T-cell (primary cell): ENCODE measurements at regions not wholly inside any gene's neighbourhood (a gene's known extent, or its start where the extent isn't known, plus 50 kb on each side); places are given as distances from the start of the nearest gene placed in this dataset.
A peak's percentile ranks its signal among the peaks of the same experiment; 100 is the strongest.

Source experiments
- ATAC-seq, 4 experiments: fragments of 200-7000 bp in 3 of 4; fragments of 150-1000 bp in 1 of 4; cut with Tn5 transposase; replicated peaks in 1 of 4; 1 replicate in 3 of 4; 2 replicates in 1 of 4; pipeline ENCODE4 v1.10.0; 2021; ENCODE audit warnings: moderate library complexity in 3 of 4, mild to moderate bottlenecking in 2 of 4, moderate number of reproducible peaks in 1 of 4
- CTCF ChIA-PET, 2 donors: fragments of 300-600 bp; sonication (Branson Sonifier 250); formaldehyde crosslinking; loops; one replicate each; lab custom pipeline; 2022; ENCODE audit warnings: antibody characterized with exemption in 2 of 2; lab: Charles Lee
- POLR2A ChIA-PET, 2 donors: fragments of 300-600 bp; sonication (Branson Sonifier 250); formaldehyde crosslinking; loops; one replicate each; lab custom pipeline; 2022; ENCODE audit warnings: antibody characterized with exemption in 2 of 2; lab: Charles Lee
- DNase-seq, 35 experiments: peaks; one replicate each; pipeline versions ENCODE4 v3.0.0 to v3.0.0-alpha.2; 2013 to 2023
- H3K27ac ChIP-seq: one replicate; pipeline ENCODE4 v1.5.1; 2013; ENCODE audit warnings: low read length
- H3K27me3 ChIP-seq, 2 experiments: replicated peaks in 1 of 2; 1 replicate in 1 of 2; 2 replicates in 1 of 2; pipeline versions ENCODE4 v1.6.1 to v1.7.0; 2013; ENCODE audit warnings: low read length in 1 of 2, mixed read lengths in 1 of 2; ENCODE audit not compliant: control insufficient read depth in 2 of 2, insufficient read depth in 2 of 2; ENCODE audit errors: extremely low read depth in 1 of 2
- H3K36me3 ChIP-seq, 2 donors: 1 replicate in 1 of 2; 2 replicates in 1 of 2; pipeline versions ENCODE4 v1.6.1 to v1.7.0; 2013; ENCODE audit warnings: low read length in 1 of 2; ENCODE audit not compliant: control insufficient read depth in 2 of 2, insufficient read depth in 1 of 2; ENCODE audit errors: extremely low read depth in 1 of 2
- H3K4me1 ChIP-seq, 2 experiments: 1 replicate in 1 of 2; 2 replicates in 1 of 2; pipeline versions ENCODE4 v1.6.1 to v1.7.0; 2013; ENCODE audit warnings: low read length in 2 of 2, mixed read lengths in 1 of 2; ENCODE audit not compliant: insufficient read depth in 2 of 2, control insufficient read depth in 1 of 2; ENCODE audit errors: extremely low read depth in 1 of 2
- H3K4me3 ChIP-seq, 2 donors: 1 replicate in 1 of 2; 2 replicates in 1 of 2; pipeline versions ENCODE4 v1.5.1 to v1.7.0; 2013; ENCODE audit warnings: mild to moderate bottlenecking in 2 of 2, low read length in 1 of 2, moderate library complexity in 1 of 2; ENCODE audit not compliant: control insufficient read depth in 1 of 2; ENCODE audit errors: extremely low read depth in 1 of 2
- H3K9me3 ChIP-seq: 2 replicates; pipeline ENCODE4 v1.7.0; 2013
- H3K27ac Mint-ChIP-seq, 2 donors: one replicate each; pipeline ENCODE4 v1.8.0; 2020 to 2021; ENCODE audit warnings: mild to moderate bottlenecking in 2 of 2, mixed read lengths in 2 of 2
- H3K27me3 Mint-ChIP-seq, 2 donors: one replicate each; pipeline ENCODE4 v1.8.0; 2021 to 2022; ENCODE audit warnings: mixed read lengths in 2 of 2
- H3K36me3 Mint-ChIP-seq: one replicate; pipeline ENCODE4 v1.8.0; 2021; ENCODE audit warnings: mixed read lengths
- H3K4me1 Mint-ChIP-seq, 3 donors: one replicate each; pipeline ENCODE4 v1.8.0; 2020 to 2022; ENCODE audit warnings: mixed read lengths in 3 of 3, mild to moderate bottlenecking in 1 of 3
- H3K4me3 Mint-ChIP-seq, 3 donors: one replicate each; pipeline ENCODE4 v1.8.0; 2020 to 2022; ENCODE audit warnings: mild to moderate bottlenecking in 3 of 3, mixed read lengths in 3 of 3, moderate library complexity in 3 of 3
- H3K9me3 Mint-ChIP-seq, 3 donors: one replicate each; pipeline ENCODE4 v1.8.0; 2020 to 2022; ENCODE audit warnings: mixed read lengths in 3 of 3
- WGBS: methylation state at CpG from one replicate; pipeline ENCODE4 v1.1.5; 2013; ENCODE audit warnings: missing lambda C conversion rate; ENCODE audit not compliant: insufficient coverage; 5-methylcytosine and 5-hydroxymethylcytosine counted together

DNA sequence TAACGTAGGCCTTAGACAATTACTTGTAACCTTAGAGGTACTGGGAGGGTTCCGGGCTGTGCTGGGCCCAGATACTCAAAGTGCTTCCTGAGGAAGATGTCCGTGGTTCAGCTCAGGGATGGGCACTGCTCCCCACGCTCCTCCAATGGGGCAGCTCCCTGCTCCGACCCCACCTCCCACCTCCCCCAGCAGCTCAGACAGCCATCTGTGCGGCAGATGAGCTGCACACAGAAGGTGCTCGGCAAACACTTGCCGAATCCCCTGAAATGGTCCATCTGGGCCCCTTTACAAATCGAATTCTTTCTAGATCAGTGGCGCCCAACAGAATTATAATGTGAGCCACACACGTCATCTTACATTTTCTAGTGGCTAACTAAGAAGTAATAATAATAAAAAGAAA lies 242.4 kb upstream of the RAB4A start:
- H3K4me1 Mint-ChIP-seq = peaks cover 24 to 35% (median 31%) of the 10 kb centered on the region in 3 donors
- Histone ChIP-seq H3K27me3 (peaks cover 0 to 4% of the 10 kb centered on the region in 2 experiments), H3K4me3 (no peak overlapping the region), H3K9me3 (no peaks in the 10 kb centered on the region), H3K36me3 (no peaks in the 10 kb centered on the region), H3K27ac (peak overlapping the region; percentile 47), H3K4me1 (peaks cover 9 to 49% of the 10 kb centered on the region in 2 experiments)
- 96% methylated on average over 7 of the region's 11 CpGs for WGBS
- H3K27ac Mint-ChIP-seq = no peak overlapping the region
- no peaks in the 10 kb centered on the region for H3K9me3 Mint-ChIP-seq
- no peak overlapping the region for H3K4me3 Mint-ChIP-seq
- ChIA-PET POLR2A (no interaction called here), CTCF (no interaction called here)
- H3K27me3 Mint-ChIP-seq = no peaks in the 10 kb centered on the region
- ATAC-seq = no peak
- H3K36me3 Mint-ChIP-seq = no peaks in the 10 kb centered on the region
- no peak for DNase-seq

DNA sequence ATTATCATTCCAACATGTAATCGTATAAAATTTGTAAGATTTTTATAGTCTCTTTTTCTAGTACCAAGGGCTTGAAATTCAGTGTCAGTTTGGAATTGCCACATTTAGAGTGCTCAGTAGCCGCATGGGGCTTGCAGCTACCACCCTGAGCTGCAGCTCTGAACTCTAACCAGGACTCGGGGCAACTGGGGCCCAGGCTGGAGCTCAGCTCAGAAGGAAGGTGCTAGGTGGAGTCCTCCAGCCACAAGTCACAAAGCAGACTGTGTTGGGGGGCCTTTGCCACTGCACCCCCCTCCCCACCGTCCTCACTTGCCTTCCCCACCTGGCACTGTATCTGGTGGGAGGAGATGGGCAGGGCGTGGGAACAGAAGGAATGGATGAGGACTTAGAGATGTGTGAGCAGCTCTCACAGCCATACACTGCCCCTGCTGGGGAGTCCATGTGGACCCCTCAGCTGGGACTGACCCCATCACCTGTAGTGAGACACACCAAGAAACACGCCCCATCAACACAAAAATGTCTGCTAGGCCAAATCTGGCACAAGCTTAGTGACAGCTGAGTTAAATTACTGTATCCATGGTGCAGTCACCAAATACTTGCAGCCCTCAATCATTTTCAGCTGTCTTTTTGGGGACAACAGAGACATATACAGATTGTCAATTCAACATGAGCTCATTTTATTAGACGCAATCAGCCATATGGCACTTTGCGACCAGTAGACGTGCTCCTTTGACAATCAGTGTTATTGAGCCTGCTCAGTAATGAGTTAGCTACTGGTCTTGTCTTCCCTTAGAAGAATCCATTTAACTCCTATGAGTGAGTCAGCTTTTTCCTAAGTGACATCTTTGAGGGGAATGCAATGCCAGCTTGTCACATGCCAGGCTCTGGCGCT lies 241.7 kb upstream of the RAB4A start:
- WGBS = 95% methylated on average over 3 of the region's 10 CpGs
- ATAC-seq = no peak
- H3K27ac Mint-ChIP-seq = no peak overlapping the region
- no peaks in the 10 kb centered on the region for H3K36me3 Mint-ChIP-seq
- Histone ChIP-seq H3K9me3 (no peaks in the 10 kb centered on the region), H3K4me1 (peaks cover 9 to 56% of the 10 kb centered on the region in 2 experiments), H3K36me3 (no peaks in the 10 kb centered on the region), H3K27me3 (peaks cover 0 to 4% of the 10 kb centered on the region in 2 experiments), H3K27ac (no peak overlapping the region), H3K4me3 (no peak overlapping the region)
- POLR2A ChIA-PET = interaction anchor here in 1 of 2 donors (0.6 kb wide), 1 partner anchor 42 kb away, joined by 3 read pairs; no protein-coding TSS in a partner anchor
- no peak for DNase-seq
- no peaks in the 10 kb centered on the region for H3K27me3 Mint-ChIP-seq
- H3K9me3 Mint-ChIP-seq = no peaks in the 10 kb centered on the region
- no peak overlapping the region for H3K4me3 Mint-ChIP-seq
- CTCF ChIA-PET = no interaction called here
- peaks cover 27 to 42% (median 38%) of the 10 kb centered on the region in 3 donors for H3K4me1 Mint-ChIP-seq

DNA sequence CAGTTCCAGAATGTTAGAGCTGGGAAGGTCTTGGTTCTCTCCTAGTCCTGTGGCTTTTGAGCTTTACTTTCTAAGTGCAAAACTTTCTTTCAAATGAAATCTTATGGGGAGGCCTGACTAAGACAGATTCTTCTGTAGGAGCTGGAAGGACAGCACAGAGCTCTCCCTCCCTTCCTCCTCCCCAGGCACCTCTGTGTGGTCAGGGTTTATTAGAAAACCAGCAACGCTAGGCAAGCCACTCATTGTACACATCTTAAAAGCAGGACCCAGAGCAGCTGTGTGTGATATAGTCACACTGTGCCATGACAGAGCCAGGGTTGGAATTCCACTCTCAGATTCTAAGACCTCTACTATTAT lies 241.1 kb upstream of the RAB4A start:
- H3K36me3 ChIP-seq = no peaks in the 10 kb centered on the region
- H3K4me1 Mint-ChIP-seq = peaks cover 30 to 48% (median 44%) of the 10 kb centered on the region in 3 donors
- DNase-seq = no peak
- WGBS = no CpG with 5 or more reads among the region's 1 CpG
- no peak overlapping the region for H3K4me3 Mint-ChIP-seq
- no peaks in the 10 kb centered on the region for H3K27me3 Mint-ChIP-seq
- H3K27me3 ChIP-seq = no peaks in the 10 kb centered on the region
- CTCF ChIA-PET = no interaction called here
- no peak for ATAC-seq
- POLR2A ChIA-PET = no interaction called here
- peaks cover 9 to 60% of the 10 kb centered on the region in 2 experiments for H3K4me1 ChIP-seq
- no peak overlapping the region for H3K4me3 ChIP-seq
- no peaks in the 10 kb centered on the region for H3K36me3 Mint-ChIP-seq
- H3K9me3 Mint-ChIP-seq = no peaks in the 10 kb centered on the region
- H3K27ac Mint-ChIP-seq = no peak overlapping the region
- H3K9me3 ChIP-seq = no peaks in the 10 kb centered on the region
- H3K27ac ChIP-seq = no peak overlapping the region

DNA sequence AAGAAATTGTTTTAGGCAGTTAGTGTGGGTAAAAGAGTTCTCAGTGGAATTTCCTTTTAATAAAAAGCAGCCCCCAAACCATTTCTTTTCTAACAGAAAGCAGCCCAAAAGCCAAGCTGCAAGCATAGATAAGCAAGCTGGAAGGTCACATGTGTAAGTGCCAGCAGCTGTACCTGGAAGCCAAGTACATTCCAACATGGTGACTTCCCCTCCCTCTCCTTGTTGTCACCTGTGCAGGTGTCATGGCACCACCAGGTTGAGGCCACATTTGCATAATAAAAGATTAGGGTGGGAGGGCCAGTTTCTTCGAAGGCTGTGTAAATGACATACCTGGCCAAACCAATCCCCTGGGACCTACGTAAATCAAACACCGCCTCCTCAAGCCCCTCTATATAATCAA lies 240.3 kb upstream of the RAB4A start:
- H3K27me3 Mint-ChIP-seq = no peaks in the 10 kb centered on the region
- peaks cover 38 to 56% (median 51%) of the 10 kb centered on the region in 3 donors for H3K4me1 Mint-ChIP-seq
- no peaks in the 10 kb centered on the region for H3K27me3 ChIP-seq
- H3K27ac Mint-ChIP-seq = no peak overlapping the region
- POLR2A ChIA-PET = no interaction called here
- H3K4me1 ChIP-seq = peaks cover 13 to 67% of the 10 kb centered on the region in 2 experiments
- ATAC-seq = no peak
- no peaks in the 10 kb centered on the region for H3K36me3 Mint-ChIP-seq
- no peak overlapping the region for H3K4me3 Mint-ChIP-seq
- CTCF ChIA-PET = no interaction called here
- no peak overlapping the region for H3K27ac ChIP-seq
- H3K9me3 Mint-ChIP-seq = no peaks in the 10 kb centered on the region
- no CpG with 5 or more reads among the region's 3 CpGs for WGBS
- no peaks in the 10 kb centered on the region for H3K36me3 ChIP-seq
- H3K4me3 ChIP-seq = no peak overlapping the region
- no peak for DNase-seq
- H3K9me3 ChIP-seq = no peaks in the 10 kb centered on the region

DNA sequence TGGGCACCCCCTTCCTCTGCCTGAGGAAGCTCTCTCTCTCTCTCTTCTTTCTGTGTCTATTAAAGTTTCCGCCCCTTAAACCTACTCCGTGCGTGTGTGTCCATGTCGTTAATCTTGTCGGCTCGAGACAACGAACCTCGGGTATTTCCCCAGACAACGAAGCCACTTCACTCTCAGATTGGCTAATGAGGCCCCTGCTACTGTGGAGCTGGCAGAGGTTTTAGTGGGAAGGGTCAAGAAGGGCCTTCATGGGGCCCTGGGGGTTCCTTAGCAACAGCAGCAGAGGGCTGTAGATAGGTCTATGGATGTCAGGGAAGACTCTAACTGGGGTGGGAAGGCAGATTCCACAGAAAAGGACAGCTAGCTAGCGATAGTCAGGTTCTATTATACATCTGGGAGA lies 239.8 kb upstream of the RAB4A start:
- ChIA-PET CTCF (no interaction called here), POLR2A (no interaction called here)
- Mint-ChIP-seq H3K9me3 (no peaks in the 10 kb centered on the region), H3K27me3 (no peaks in the 10 kb centered on the region), H3K36me3 (no peaks in the 10 kb centered on the region), H3K4me3 (no peak overlapping the region), H3K4me1 (peaks cover 42 to 61% (median 56%) of the 10 kb centered on the region in 3 donors), H3K27ac (no peak overlapping the region)
- Histone ChIP-seq H3K4me1 (peaks cover 16 to 71% of the 10 kb centered on the region in 2 experiments), H3K9me3 (no peaks in the 10 kb centered on the region), H3K27ac (no peak overlapping the region), H3K4me3 (no peak overlapping the region), H3K27me3 (no peaks in the 10 kb centered on the region), H3K36me3 (no peaks in the 10 kb centered on the region)
- 88% methylated on average over 7 of the region's 10 CpGs for WGBS
- DNase-seq (no peak), ATAC-seq (no peak)

DNA sequence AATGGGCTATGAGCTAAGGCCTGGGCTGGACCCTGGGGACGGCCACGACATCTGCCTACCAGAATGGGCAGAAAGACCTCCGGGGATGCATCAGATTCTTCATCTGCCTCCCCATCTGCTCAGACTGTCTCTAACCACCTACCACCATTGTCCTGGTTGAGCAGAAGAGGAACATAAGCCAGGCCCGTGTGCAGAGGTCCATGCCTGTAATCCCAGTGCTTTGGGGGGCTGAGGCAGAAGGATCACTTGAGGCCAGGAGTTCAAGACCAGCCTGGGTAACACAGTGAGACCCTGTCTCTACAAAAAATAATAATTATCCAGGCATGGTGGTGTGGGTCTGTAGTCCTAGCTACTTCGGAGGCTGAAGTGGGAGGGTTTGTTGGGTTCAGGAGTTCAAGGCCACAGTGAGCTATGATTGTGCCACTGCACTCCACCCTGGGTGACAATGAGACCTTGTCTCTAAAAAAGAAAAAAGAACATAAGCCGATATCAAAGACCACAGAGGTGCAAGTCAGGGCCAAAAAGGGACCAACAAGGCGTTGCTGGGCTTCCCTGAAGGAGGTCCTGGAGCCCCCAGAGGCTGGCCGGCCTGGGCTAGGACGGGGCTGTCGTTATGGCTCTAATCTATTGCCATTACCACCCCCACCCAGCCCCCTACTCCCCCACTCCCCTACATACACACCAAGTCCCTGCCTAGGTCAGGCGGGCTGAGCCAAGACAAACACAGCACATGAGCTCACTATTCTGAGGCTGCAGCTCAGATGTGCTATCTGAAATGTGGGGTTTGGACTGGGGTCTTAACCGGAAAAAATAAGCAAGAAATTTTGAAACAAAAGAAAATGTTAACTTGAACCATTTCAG lies 239.2 kb upstream of the RAB4A start:
- H3K4me1 Mint-ChIP-seq = peaks cover 49 to 67% (median 60%) of the 10 kb centered on the region in 3 donors
- DNase-seq (no peak), ATAC-seq (no peak)
- Histone ChIP-seq H3K36me3 (no peaks in the 10 kb centered on the region), H3K27ac (no peak overlapping the region), H3K4me1 (peaks cover 20 to 77% of the 10 kb centered on the region in 2 experiments), H3K9me3 (no peaks in the 10 kb centered on the region), H3K27me3 (no peaks in the 10 kb centered on the region), H3K4me3 (no peak overlapping the region)
- H3K27ac Mint-ChIP-seq = no peak overlapping the region
- ChIA-PET CTCF (interaction anchor here in 1 of 2 donors (1.1 kb wide), 1 partner anchor 18 kb away, joined by 3 read pairs; no protein-coding TSS in a partner anchor), POLR2A (no interaction called here)
- WGBS = 89% methylated on average over 6 of the region's 12 CpGs
- H3K9me3 Mint-ChIP-seq = no peaks in the 10 kb centered on the region
- peaks cover 0 to 3% of the 10 kb centered on the region in 2 donors for H3K27me3 Mint-ChIP-seq
- H3K4me3 Mint-ChIP-seq = no peak overlapping the region
- H3K36me3 Mint-ChIP-seq = no peaks in the 10 kb centered on the region
